CD14-positive monocyte (primary cell): ENCODE measurements at regions not wholly inside any gene's neighbourhood (a gene's known extent, or its start where the extent isn't known, plus 50 kb on each side); places are given as distances from the start of the nearest gene placed in this dataset.

ENCODE experiments used
- DNase-seq, 3 donors: peaks; one replicate each; pipeline ENCODE4 v3.0.0-alpha.2; 2011 to 2022
- H2AFZ ChIP-seq: 2 replicates; pipeline ENCODE4 v1.6.0; 2012; ENCODE audit warnings: mild to moderate bottlenecking, low read depth, low read length, inconsistent platforms; ENCODE audit not compliant: insufficient read depth, poor library complexity, severe bottlenecking
- H3K27ac ChIP-seq, 2 donors: 1 replicate in 1 of 2; 2 replicates in 1 of 2; pipeline ENCODE4 v1.5.1; 2012 to 2013; ENCODE audit warnings: low read length in 2 of 2, control low read depth in 1 of 2, inconsistent platforms in 1 of 2, low read depth in 1 of 2, mild to moderate bottlenecking in 1 of 2
- H3K27me3 ChIP-seq, 2 donors: one replicate each; pipeline versions ENCODE4 v1.6.0 to v1.6.1; 2011 to 2013; ENCODE audit warnings: low read length in 2 of 2; ENCODE audit not compliant: control insufficient read depth in 2 of 2, insufficient read depth in 2 of 2
- H3K36me3 ChIP-seq, 2 donors: replicated peaks in 1 of 2; 1 replicate in 1 of 2; 2 replicates in 1 of 2; pipeline versions ENCODE4 v1.5.1 to v1.6.1; 2012 to 2013; ENCODE audit warnings: low read length in 2 of 2, control low read depth in 1 of 2, inconsistent platforms in 1 of 2, mild to moderate bottlenecking in 1 of 2; ENCODE audit not compliant: insufficient read depth in 2 of 2, control insufficient read depth in 1 of 2
- H3K4me1 ChIP-seq, 2 donors: 1 replicate in 1 of 2; 2 replicates in 1 of 2; pipeline versions ENCODE4 v1.5.1 to v1.6.1; 2012 to 2013; ENCODE audit warnings: low read length in 2 of 2, control low read depth in 1 of 2, inconsistent platforms in 1 of 2, mild to moderate bottlenecking in 1 of 2, moderate library complexity in 1 of 2; ENCODE audit not compliant: insufficient read depth in 2 of 2, control insufficient read depth in 1 of 2
- H3K4me2 ChIP-seq: replicated peaks from 2 replicates; pipeline ENCODE3; 2012; ENCODE audit warnings: low read length, moderate library complexity, mild to moderate bottlenecking; ENCODE audit not compliant: poor library complexity, severe bottlenecking; ENCODE audit errors: extremely low read depth
- H3K4me3 ChIP-seq, 3 experiments: fragments of 200-600 bp in 1 of 3; sonication (generic) in 1 of 3; replicated peaks in 1 of 3; 1 replicate in 2 of 3; 2 replicates in 1 of 3; pipeline ENCODE4 v1.5.1; 2011 to 2013; ENCODE audit warnings: low read length in 3 of 3, mild to moderate bottlenecking in 3 of 3, control low read depth in 2 of 3, low read depth in 2 of 3, inconsistent platforms in 1 of 3, moderate library complexity in 1 of 3
- H3K79me2 ChIP-seq: 2 replicates; pipeline ENCODE4 v1.6.0; 2012; ENCODE audit warnings: mild to moderate bottlenecking, control low read depth, inconsistent platforms, low read length, moderate library complexity; ENCODE audit not compliant: insufficient read depth
- H3K9ac ChIP-seq: 2 replicates; pipeline ENCODE4 v1.6.0; 2017; ENCODE audit warnings: low read length, mild to moderate bottlenecking; ENCODE audit not compliant: insufficient read depth, poor library complexity, severe bottlenecking
- H3K9me3 ChIP-seq, 2 donors: replicated peaks in 1 of 2; 1 replicate in 1 of 2; 2 replicates in 1 of 2; pipeline versions ENCODE4 v1.5.1 to v1.6.1; 2012 to 2013; ENCODE audit warnings: low read length in 2 of 2, control low read depth in 1 of 2; ENCODE audit not compliant: control insufficient read depth in 1 of 2, insufficient read depth in 1 of 2
- H4K20me1 ChIP-seq: 2 replicates; pipeline ENCODE4 v1.6.0; 2012; ENCODE audit warnings: mild to moderate bottlenecking, low read length, control low read depth, moderate library complexity; ENCODE audit not compliant: insufficient read depth
- H3K27ac Mint-ChIP-seq, 7 donors: one replicate each; pipeline ENCODE4 v1.8.0; 2020; ENCODE audit warnings: mild to moderate bottlenecking in 7 of 7, mixed read lengths in 7 of 7, moderate library complexity in 6 of 7, inconsistent platforms in 2 of 7
- H3K27me3 Mint-ChIP-seq, 3 donors: one replicate each; pipeline ENCODE4 v1.8.0; 2021 to 2022; ENCODE audit warnings: low read depth in 3 of 3, mild to moderate bottlenecking in 3 of 3, mixed read lengths in 3 of 3, moderate library complexity in 3 of 3, inconsistent platforms in 1 of 3
- H3K36me3 Mint-ChIP-seq, 2 donors: one replicate each; pipeline ENCODE4 v1.8.0; 2020; ENCODE audit warnings: mixed read lengths in 2 of 2, inconsistent platforms in 1 of 2, mild to moderate bottlenecking in 1 of 2
- H3K4me1 Mint-ChIP-seq: one replicate; pipeline ENCODE4 v1.8.0; 2020; ENCODE audit warnings: mild to moderate bottlenecking, mixed read lengths
- H3K4me3 Mint-ChIP-seq, 2 donors: one replicate each; pipeline ENCODE4 v1.8.0; 2020; ENCODE audit warnings: mild to moderate bottlenecking in 2 of 2, mixed read lengths in 2 of 2, moderate library complexity in 1 of 2
- H3K9me3 Mint-ChIP-seq, 7 donors: one replicate each; pipeline ENCODE4 v1.8.0; 2020 to 2022; ENCODE audit warnings: mixed read lengths in 7 of 7, mild to moderate bottlenecking in 6 of 7, moderate library complexity in 6 of 7, inconsistent platforms in 2 of 7
- whole genome bisulfite sequencing: methylation state at CpG from one replicate; pipeline ENCODE4 v1.1.5; 2013; ENCODE audit warnings: missing lambda C conversion rate; ENCODE audit not compliant: insufficient coverage; 5-methylcytosine and 5-hydroxymethylcytosine counted together
- intact Hi-C, 2 donors: fragments of 100-400 bp; cut with micrococcal nuclease; formaldehyde crosslinking; loops; one replicate each; pipeline versions ENCODE4 v1.15.0 to v1.15.1; 2023
- TF ChIP-seq, protein P1 (sequence below): fragments of 200-600 bp; IDR thresholded peaks from one replicate; pipeline ENCODE4 v1.8.0; 2022; ENCODE audit warnings: antibody characterized with exemption, mild to moderate bottlenecking

DNA sequence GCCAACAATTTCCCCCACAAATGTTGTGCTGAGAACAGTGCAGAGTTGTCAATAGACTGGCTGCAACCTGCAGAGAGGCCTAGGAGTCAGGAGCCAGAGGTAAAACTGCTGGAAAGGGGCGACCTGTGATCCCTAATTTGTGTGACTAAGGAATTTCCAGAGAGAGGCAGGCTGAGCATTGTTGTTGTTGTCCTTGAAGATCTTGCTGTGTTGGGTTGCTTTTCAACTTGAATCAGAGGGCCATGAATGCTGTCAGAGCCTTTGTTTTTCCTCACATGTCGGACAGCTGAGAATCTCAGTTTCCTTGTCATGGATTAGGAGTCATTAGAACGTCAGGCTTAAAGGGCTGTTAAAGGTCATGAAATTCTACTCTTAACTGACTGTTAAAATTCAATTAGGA is 134.6 kb upstream of the ASTN2 start:
- no peaks in the 10 kb centered on the region for H3K27me3 ChIP-seq
- WGBS, result 55% methylated on average over 1 of the region's 3 CpGs
- no peaks in the 10 kb centered on the region for H4K20me1 ChIP-seq
- H3K4me2 ChIP-seq, result no peak overlapping the region
- H3K27ac Mint-ChIP-seq, result no peak overlapping the region
- H3K36me3 ChIP-seq, result no peaks in the 10 kb centered on the region
- H3K4me1 Mint-ChIP-seq, result no peaks in the 10 kb centered on the region
- no peaks in the 10 kb centered on the region for H3K4me1 ChIP-seq
- H3K4me3 Mint-ChIP-seq, result no peak overlapping the region
- H3K4me3 ChIP-seq, result no peak overlapping the region
- peaks cover 2 to 8% (median 7%) of the 10 kb centered on the region in 3 donors for H3K27me3 Mint-ChIP-seq
- peaks cover 0 to 4% (median 1%) of the 10 kb centered on the region in 7 donors for H3K9me3 Mint-ChIP-seq
- no peaks in the 10 kb centered on the region for H3K9me3 ChIP-seq
- DNase-seq, result no peak
- intact Hi-C loops, result no loop called here
- no peak overlapping the region for H3K27ac ChIP-seq
- no peak overlapping the region for H2AFZ ChIP-seq
- H3K9ac ChIP-seq, result no peak overlapping the region
- no peaks in the 10 kb centered on the region for H3K36me3 Mint-ChIP-seq
- no peaks in the 10 kb centered on the region for H3K79me2 ChIP-seq
- TF ChIP-seq, protein P1, sequence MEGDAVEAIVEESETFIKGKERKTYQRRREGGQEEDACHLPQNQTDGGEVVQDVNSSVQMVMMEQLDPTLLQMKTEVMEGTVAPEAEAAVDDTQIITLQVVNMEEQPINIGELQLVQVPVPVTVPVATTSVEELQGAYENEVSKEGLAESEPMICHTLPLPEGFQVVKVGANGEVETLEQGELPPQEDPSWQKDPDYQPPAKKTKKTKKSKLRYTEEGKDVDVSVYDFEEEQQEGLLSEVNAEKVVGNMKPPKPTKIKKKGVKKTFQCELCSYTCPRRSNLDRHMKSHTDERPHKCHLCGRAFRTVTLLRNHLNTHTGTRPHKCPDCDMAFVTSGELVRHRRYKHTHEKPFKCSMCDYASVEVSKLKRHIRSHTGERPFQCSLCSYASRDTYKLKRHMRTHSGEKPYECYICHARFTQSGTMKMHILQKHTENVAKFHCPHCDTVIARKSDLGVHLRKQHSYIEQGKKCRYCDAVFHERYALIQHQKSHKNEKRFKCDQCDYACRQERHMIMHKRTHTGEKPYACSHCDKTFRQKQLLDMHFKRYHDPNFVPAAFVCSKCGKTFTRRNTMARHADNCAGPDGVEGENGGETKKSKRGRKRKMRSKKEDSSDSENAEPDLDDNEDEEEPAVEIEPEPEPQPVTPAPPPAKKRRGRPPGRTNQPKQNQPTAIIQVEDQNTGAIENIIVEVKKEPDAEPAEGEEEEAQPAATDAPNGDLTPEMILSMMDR, result no peak

DNA sequence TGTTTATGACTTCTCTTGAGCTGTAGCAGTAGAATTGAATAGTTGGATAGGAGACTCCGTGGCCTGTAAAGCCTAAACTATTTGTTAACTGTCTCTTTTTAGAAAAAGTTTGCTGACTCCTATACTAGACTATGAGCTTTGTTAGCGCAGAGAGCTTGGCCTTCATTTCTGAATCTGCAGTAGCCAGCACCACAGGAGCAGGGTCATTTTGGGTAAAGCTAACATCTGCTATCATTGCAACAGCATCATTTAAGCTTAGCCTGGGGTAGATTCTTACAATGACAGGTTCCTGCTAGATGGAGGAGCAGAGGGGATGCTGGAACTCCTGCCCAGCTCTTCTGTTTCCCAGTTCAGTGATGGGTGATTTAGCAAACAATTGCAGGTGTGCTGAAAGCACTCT is 133.7 kb upstream of the ASTN2 start:
- Histone ChIP-seq H3K4me1 (no peaks in the 10 kb centered on the region), H3K79me2 (no peaks in the 10 kb centered on the region), H3K4me3 (no peak overlapping the region), H3K9me3 (no peaks in the 10 kb centered on the region), H3K9ac (no peak overlapping the region), H3K27me3 (no peaks in the 10 kb centered on the region), H3K36me3 (no peaks in the 10 kb centered on the region), H2AFZ (no peak overlapping the region), H3K4me2 (no peak overlapping the region), H4K20me1 (no peaks in the 10 kb centered on the region), H3K27ac (no peak overlapping the region)
- Mint-ChIP-seq H3K36me3 (no peaks in the 10 kb centered on the region), H3K4me1 (no peaks in the 10 kb centered on the region), H3K27ac (no peak overlapping the region), H3K9me3 (peaks cover 0 to 4% (median 0%) of the 10 kb centered on the region in 7 donors), H3K4me3 (no peak overlapping the region), H3K27me3 (peaks cover 2 to 9% (median 7%) of the 10 kb centered on the region in 3 donors)
- 80% methylated on average over 1 of the region's 2 CpGs for WGBS
- TF ChIP-seq, protein P1, result no peak
- no peak for DNase-seq
- intact Hi-C loops, result no loop called here
